ENCODE measurements at regions not wholly inside any gene's neighbourhood (a gene's known extent, or its start where the extent isn't known, plus 50 kb on each side); places are given as distances from the start of the nearest gene placed in this dataset.

DNA sequence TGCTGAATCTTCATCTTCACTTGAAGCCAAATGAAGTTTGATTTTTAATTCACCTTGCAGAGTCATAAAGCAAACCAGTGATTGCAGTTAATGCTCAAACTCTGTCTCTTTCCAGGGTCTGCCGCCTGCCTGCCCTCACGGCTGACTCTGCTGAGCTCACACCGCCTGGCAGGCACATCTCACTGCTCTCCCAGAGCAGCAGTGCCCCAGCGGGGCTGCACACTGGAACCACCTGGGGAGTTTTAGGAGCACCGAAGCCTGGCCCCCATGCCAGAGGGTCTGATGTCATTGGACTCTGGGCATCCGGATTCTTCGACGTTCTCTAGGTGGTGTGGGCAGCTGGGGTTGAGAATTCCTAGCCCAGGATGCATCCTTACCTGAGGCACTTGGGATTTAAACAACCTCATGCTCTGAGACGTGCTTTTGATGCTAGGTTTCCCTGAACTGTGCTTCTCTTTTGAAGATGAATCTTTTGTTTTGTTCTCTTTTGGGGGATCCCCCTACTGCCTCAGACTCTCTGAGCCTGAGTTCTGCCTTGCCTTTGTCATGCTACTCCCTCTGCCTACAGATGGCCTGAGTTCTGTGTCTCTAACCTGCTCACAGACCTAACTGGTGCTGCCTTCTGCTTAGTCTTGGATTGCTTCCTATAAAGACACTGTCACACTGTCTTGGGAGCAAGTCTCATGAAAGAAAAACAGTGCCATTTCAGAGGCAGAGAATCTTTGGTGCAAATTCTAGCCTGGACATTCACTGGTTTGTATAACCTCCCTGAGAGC, 438.1 kb upstream of the CCL2 start:
- TF ChIP-seq, protein P1, sequence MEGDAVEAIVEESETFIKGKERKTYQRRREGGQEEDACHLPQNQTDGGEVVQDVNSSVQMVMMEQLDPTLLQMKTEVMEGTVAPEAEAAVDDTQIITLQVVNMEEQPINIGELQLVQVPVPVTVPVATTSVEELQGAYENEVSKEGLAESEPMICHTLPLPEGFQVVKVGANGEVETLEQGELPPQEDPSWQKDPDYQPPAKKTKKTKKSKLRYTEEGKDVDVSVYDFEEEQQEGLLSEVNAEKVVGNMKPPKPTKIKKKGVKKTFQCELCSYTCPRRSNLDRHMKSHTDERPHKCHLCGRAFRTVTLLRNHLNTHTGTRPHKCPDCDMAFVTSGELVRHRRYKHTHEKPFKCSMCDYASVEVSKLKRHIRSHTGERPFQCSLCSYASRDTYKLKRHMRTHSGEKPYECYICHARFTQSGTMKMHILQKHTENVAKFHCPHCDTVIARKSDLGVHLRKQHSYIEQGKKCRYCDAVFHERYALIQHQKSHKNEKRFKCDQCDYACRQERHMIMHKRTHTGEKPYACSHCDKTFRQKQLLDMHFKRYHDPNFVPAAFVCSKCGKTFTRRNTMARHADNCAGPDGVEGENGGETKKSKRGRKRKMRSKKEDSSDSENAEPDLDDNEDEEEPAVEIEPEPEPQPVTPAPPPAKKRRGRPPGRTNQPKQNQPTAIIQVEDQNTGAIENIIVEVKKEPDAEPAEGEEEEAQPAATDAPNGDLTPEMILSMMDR (IDR thresholded peaks at IDR 0.05) = no peak
- no peak for TF ChIP-seq POLR2A (IDR thresholded peaks at IDR 0.05)

Data from esophagus squamous epithelium (tissue), 4 donors.